T-helper 2 cell treated with Interferon-gamma antibody and Interleukin-4, amounts not matched to agents 5 μg/mL and 100 μg/mL, for 36 hours (primary cell): ENCODE measurements at regions not wholly inside any gene's neighbourhood (a gene's known extent, or its start where the extent isn't known, plus 50 kb on each side); places are given as distances from the start of the nearest gene placed in this dataset.

Source experiments
- DNase-seq: peaks from one replicate; pipeline ENCODE4 v3.0.0; 2021; ENCODE audit warnings: low spot score
- H3K27ac Mint-ChIP-seq: one replicate; pipeline ENCODE4 v1.8.0; 2021; ENCODE audit warnings: mild to moderate bottlenecking, mixed read lengths
- H3K27me3 Mint-ChIP-seq: one replicate; pipeline ENCODE4 v1.8.0; 2021; ENCODE audit warnings: low read depth, mixed read lengths
- H3K36me3 Mint-ChIP-seq: one replicate; pipeline ENCODE4 v1.8.0; 2021; ENCODE audit warnings: low read depth, mixed read lengths
- H3K4me1 Mint-ChIP-seq: one replicate; pipeline ENCODE4 v1.8.0; 2021; ENCODE audit warnings: low read depth, mixed read lengths
- H3K4me3 Mint-ChIP-seq: one replicate; pipeline ENCODE4 v1.8.0; 2022; ENCODE audit warnings: mild to moderate bottlenecking, moderate library complexity, mixed read lengths
- H3K9me3 Mint-ChIP-seq: one replicate; pipeline ENCODE4 v1.8.0; 2021; ENCODE audit warnings: mixed read lengths

- Mint-ChIP-seq H3K27me3 (peaks cover 14% of the 10 kb centered on the region), H3K9me3 (peaks cover 17% of the 10 kb centered on the region)
- no peak for DNase-seq
Measured at GRCh38 chr15:60057554-60057953, 53.4 kb downstream of the FOXB1 start.

GRCh38 chr15:60059186-60059585 lies 55.1 kb downstream of the FOXB1 start:
- Mint-ChIP-seq H3K9me3 (peaks cover 24% of the 10 kb centered on the region), H3K27me3 (peaks cover 11% of the 10 kb centered on the region), H3K27ac (no peak overlapping the region), H3K36me3 (peaks cover 4% of the 10 kb centered on the region), H3K4me3 (no peak overlapping the region), H3K4me1 (no peaks in the 10 kb centered on the region)
- DNase-seq, result no peak

More at GRCh38 chr15:60057554-60057953, 53.4 kb downstream of the FOXB1 start:
- Mint-ChIP-seq H3K4me3 (no peak overlapping the region), H3K4me1 (no peaks in the 10 kb centered on the region), H3K36me3 (peaks cover 4% of the 10 kb centered on the region), H3K27ac (no peak overlapping the region)

- H3K4me3 Mint-ChIP-seq, result no peak overlapping the region
- no peak for DNase-seq
- H3K27me3 Mint-ChIP-seq, result peaks cover 4% of the 10 kb centered on the region
- H3K36me3 Mint-ChIP-seq, result peaks cover 4% of the 10 kb centered on the region
- peaks cover 24% of the 10 kb centered on the region for H3K9me3 Mint-ChIP-seq
- peaks cover 1% of the 10 kb centered on the region for H3K4me1 Mint-ChIP-seq
- H3K27ac Mint-ChIP-seq, result no peak overlapping the region
Measured at GRCh38 chr15:60061758-60062157, 57.6 kb downstream of the FOXB1 start.

GRCh38 chr15:60062826-60063225 lies 58.7 kb downstream of the FOXB1 start:
- no peak overlapping the region for H3K27ac Mint-ChIP-seq
- peaks cover 4% of the 10 kb centered on the region for H3K36me3 Mint-ChIP-seq

GRCh38 chr15:60065951-60066350 lies 61.8 kb downstream of the FOXB1 start:
- Mint-ChIP-seq H3K27ac (no peak overlapping the region), H3K4me3 (no peak overlapping the region), H3K27me3 (peaks cover 2% of the 10 kb centered on the region), H3K9me3 (peaks cover 22% of the 10 kb centered on the region), H3K36me3 (peaks cover 4% of the 10 kb centered on the region), H3K4me1 (peaks cover 1% of the 10 kb centered on the region)
- no peak for DNase-seq

More at GRCh38 chr15:60062826-60063225, 58.7 kb downstream of the FOXB1 start:
- Mint-ChIP-seq H3K9me3 (peaks cover 24% of the 10 kb centered on the region), H3K4me3 (no peak overlapping the region), H3K27me3 (no peaks in the 10 kb centered on the region), H3K4me1 (peaks cover 1% of the 10 kb centered on the region)
- DNase-seq, result no peak

GRCh38 chr15:60070838-60071493 lies 66.9 kb downstream of the FOXB1 start:
- no peak for DNase-seq
- Mint-ChIP-seq H3K27me3 (peaks cover 3% of the 10 kb centered on the region), H3K9me3 (no peaks in the 10 kb centered on the region), H3K4me1 (peaks cover 17% of the 10 kb centered on the region), H3K36me3 (no peaks in the 10 kb centered on the region), H3K4me3 (no peak overlapping the region), H3K27ac (no peak overlapping the region)

- Mint-ChIP-seq H3K4me1 (peaks cover 33% of the 10 kb centered on the region), H3K4me3 (no peak overlapping the region), H3K27me3 (peaks cover 3% of the 10 kb centered on the region), H3K36me3 (no peaks in the 10 kb centered on the region), H3K27ac (no peak overlapping the region), H3K9me3 (no peaks in the 10 kb centered on the region)
- DNase-seq, result no peak
Measured at GRCh38 chr15:60072826-60073465, 68.8 kb downstream of the FOXB1 start.

GRCh38 chr15:60073466-60073840 lies 69.3 kb downstream of the FOXB1 start:
- Mint-ChIP-seq H3K27ac (no peak overlapping the region), H3K36me3 (no peaks in the 10 kb centered on the region), H3K9me3 (no peaks in the 10 kb centered on the region)

GRCh38 chr15:60074181-60074885 lies 70.2 kb downstream of the FOXB1 start:
- Mint-ChIP-seq H3K36me3 (no peaks in the 10 kb centered on the region), H3K4me1 (peaks cover 39% of the 10 kb centered on the region), H3K27me3 (peaks cover 3% of the 10 kb centered on the region), H3K27ac (no peak overlapping the region), H3K9me3 (no peaks in the 10 kb centered on the region), H3K4me3 (no peak overlapping the region)
- DNase-seq, result no peak

More at GRCh38 chr15:60073466-60073840, 69.3 kb downstream of the FOXB1 start:
- H3K27me3 Mint-ChIP-seq, result peaks cover 3% of the 10 kb centered on the region
- no peak for DNase-seq
- H3K4me1 Mint-ChIP-seq, result peaks cover 34% of the 10 kb centered on the region
- no peak overlapping the region for H3K4me3 Mint-ChIP-seq

GRCh38 chr15:60076045-60076444 lies 71.9 kb downstream of the FOXB1 start:
- H3K9me3 Mint-ChIP-seq, result no peaks in the 10 kb centered on the region
- DNase-seq, result peak; percentile 16
- H3K36me3 Mint-ChIP-seq, result no peaks in the 10 kb centered on the region
- H3K27ac Mint-ChIP-seq, result no peak overlapping the region
- peak overlapping the region; percentile 8 for H3K4me3 Mint-ChIP-seq
- peaks cover under 1% of the 10 kb centered on the region for H3K27me3 Mint-ChIP-seq
- peaks cover 39% of the 10 kb centered on the region for H3K4me1 Mint-ChIP-seq

- no peak for DNase-seq
- Mint-ChIP-seq H3K4me1 (peaks cover 39% of the 10 kb centered on the region), H3K36me3 (no peaks in the 10 kb centered on the region), H3K27me3 (no peaks in the 10 kb centered on the region), H3K27ac (no peak overlapping the region), H3K4me3 (peak overlapping the region; percentile 8), H3K9me3 (no peaks in the 10 kb centered on the region)
Measured at GRCh38 chr15:60076582-60077276, 72.6 kb downstream of the FOXB1 start.

- DNase-seq, result peak; percentile 66
- Mint-ChIP-seq H3K27ac (peak overlapping the region; percentile 58), H3K4me3 (peak overlapping the region; percentile 9), H3K36me3 (peaks cover 1% of the 10 kb centered on the region), H3K4me1 (peaks cover 39% of the 10 kb centered on the region), H3K9me3 (no peaks in the 10 kb centered on the region), H3K27me3 (no peaks in the 10 kb centered on the region)
Measured at GRCh38 chr15:60077581-60078359, 73.7 kb downstream of the FOXB1 start.

- Mint-ChIP-seq H3K36me3 (peaks cover 1% of the 10 kb centered on the region), H3K9me3 (no peaks in the 10 kb centered on the region), H3K27me3 (no peaks in the 10 kb centered on the region), H3K27ac (no peak overlapping the region), H3K4me1 (peaks cover 33% of the 10 kb centered on the region), H3K4me3 (no peak overlapping the region)
- no peak for DNase-seq
Measured at GRCh38 chr15:60079210-60079609, 75.1 kb downstream of the FOXB1 start.
